ENCODE measurements at regions not wholly inside any gene's neighbourhood (a gene's known extent, or its start where the extent isn't known, plus 50 kb on each side); places are given as distances from the start of the nearest gene placed in this dataset.
"Not testable (repeated sequence)": the region's sequence is repeated elsewhere in the genome, so short reads cannot be mapped to it uniquely, and the experiment has no call there.

DNA sequence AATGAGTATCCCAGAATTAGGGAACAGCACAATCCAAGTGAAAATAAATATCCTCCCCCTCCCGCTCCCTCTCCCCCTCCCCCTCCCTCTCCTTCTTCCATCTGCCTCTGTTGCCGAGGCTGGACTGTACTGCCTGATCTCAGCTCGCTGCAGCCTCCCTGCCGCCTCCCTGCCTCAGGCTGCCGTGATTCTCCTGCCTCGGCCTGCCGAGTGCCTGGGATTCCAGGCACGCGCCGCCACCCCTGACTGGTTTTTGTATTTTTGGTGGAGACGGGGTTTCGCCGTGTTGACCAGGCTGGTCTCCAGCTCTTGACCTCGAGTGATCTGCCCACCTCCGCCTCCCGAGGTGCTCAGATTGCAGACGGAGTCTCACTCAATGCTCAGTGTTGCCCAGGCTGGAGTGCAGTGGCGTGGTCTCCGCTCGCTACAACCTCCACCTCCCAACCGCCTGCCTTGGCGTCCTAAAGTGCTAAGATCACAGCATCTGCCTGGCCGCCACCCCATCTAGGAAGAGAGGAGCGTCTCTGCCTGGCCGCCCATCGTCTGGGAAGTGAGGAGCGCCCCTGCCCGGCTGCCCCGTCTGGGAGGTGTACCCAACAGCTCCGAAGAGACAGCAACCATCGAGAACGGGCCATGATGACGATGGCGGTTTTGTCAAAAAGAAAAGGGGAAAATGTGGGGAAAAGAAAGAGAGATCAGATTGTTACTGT is 178.9 kb upstream of the IPO5 start:
- not testable (repeated sequence) for H3K4me1 ChIP-seq (ENCODE audit: insufficient read depth, low read length); H3K9ac ChIP-seq (ENCODE audit: low read depth, low read length); H3K9me3 ChIP-seq (ENCODE audit: control insufficient read depth, insufficient read depth, low read length); H3K36me3 ChIP-seq (ENCODE audit: insufficient read depth, low read length)

- H3K9me3 ChIP-seq (ENCODE audit: control insufficient read depth, insufficient read depth, low read length): peaks cover 3% of the 10 kb centered on the region; the same call in 1 of the 2 replicates
- no peaks in the 10 kb centered on the region for H3K4me1 ChIP-seq (ENCODE audit: insufficient read depth, low read length)
- H3K9ac ChIP-seq (ENCODE audit: low read depth, low read length): no peak overlapping the region
- H3K36me3 ChIP-seq (ENCODE audit: insufficient read depth, low read length): no peaks in the 10 kb centered on the region
Observed at GRCh38 chr13:97780486-97780885, 173.0 kb upstream of the IPO5 start.

GRCh38 chr13:97781891-97782305 is 171.6 kb upstream of the IPO5 start:
- no peaks in the 10 kb centered on the region for H3K36me3 ChIP-seq (ENCODE audit: insufficient read depth, low read length)
- H3K4me1 ChIP-seq (ENCODE audit: insufficient read depth, low read length): no peaks in the 10 kb centered on the region
- H3K9me3 ChIP-seq (ENCODE audit: control insufficient read depth, insufficient read depth, low read length): peaks cover 3% of the 10 kb centered on the region; the same call in 1 of the 2 replicates
- H3K9ac ChIP-seq (ENCODE audit: low read depth, low read length): no peak overlapping the region

DNA sequence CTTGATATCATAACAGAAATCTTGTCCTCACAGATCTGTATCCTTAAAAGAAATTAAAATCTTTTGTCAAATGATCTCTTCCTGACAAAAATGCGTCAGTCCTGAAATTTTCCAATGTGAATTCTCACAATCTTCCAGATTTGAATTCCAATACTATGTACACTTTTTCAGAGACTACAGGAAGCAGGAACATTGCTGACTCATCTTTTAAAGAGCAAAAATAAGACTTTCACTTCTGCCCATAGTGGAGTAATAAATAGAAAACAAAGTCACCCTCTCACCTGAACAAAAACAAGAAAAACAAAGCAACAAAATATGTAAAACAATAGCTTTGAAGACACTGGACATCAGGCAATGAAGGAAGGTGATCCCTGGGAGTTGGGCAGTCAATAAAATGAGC is 167.0 kb upstream of the IPO5 start:
- Histone ChIP-seq H3K36me3 (ENCODE audit: insufficient read depth, low read length) (no peaks in the 10 kb centered on the region), H3K9ac (ENCODE audit: low read depth, low read length) (no peak overlapping the region), H3K4me1 (ENCODE audit: insufficient read depth, low read length) (no peaks in the 10 kb centered on the region), H3K9me3 (ENCODE audit: control insufficient read depth, insufficient read depth, low read length) (peaks cover 3% of the 10 kb centered on the region; the same call in 1 of the 2 replicates)

DNA sequence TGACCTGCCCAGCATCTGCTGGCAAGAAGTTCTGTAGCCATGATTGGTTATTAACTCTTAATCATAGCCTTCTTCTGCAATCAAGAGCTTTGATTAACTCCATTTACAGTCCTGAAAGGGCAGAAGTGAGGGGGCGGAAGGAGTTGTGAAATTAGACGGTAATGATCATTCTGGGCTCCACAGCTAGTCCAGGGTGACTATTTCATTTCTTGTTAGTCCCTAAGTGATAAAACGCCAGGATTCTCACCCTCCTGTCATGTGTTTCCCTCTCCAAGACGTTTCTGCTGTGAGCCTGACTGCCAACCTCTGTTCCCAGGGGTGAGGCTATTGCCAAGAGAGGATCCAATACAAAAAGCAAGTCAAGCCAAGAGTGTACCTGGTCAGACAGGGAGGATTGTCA is 155.9 kb upstream of the IPO5 start:
- no peaks in the 10 kb centered on the region for H3K36me3 ChIP-seq (ENCODE audit: insufficient read depth, low read length)
- H3K9me3 ChIP-seq (ENCODE audit: control insufficient read depth, insufficient read depth, low read length): peaks cover 3% of the 10 kb centered on the region; the same call in 1 of the 2 replicates
- H3K9ac ChIP-seq (ENCODE audit: low read depth, low read length): no peak overlapping the region
- H3K4me1 ChIP-seq (ENCODE audit: insufficient read depth, low read length): no peaks in the 10 kb centered on the region

- Histone ChIP-seq H3K36me3 (ENCODE audit: insufficient read depth, low read length) (no peaks in the 10 kb centered on the region), H3K9me3 (ENCODE audit: control insufficient read depth, insufficient read depth, low read length) (peaks cover 3% of the 10 kb centered on the region; the same call in 1 of the 2 replicates), H3K4me1 (ENCODE audit: insufficient read depth, low read length) (no peaks in the 10 kb centered on the region), H3K9ac (ENCODE audit: low read depth, low read length) (no peak overlapping the region)
Observed at GRCh38 chr13:97798171-97798821, 155.2 kb upstream of the IPO5 start.

DNA sequence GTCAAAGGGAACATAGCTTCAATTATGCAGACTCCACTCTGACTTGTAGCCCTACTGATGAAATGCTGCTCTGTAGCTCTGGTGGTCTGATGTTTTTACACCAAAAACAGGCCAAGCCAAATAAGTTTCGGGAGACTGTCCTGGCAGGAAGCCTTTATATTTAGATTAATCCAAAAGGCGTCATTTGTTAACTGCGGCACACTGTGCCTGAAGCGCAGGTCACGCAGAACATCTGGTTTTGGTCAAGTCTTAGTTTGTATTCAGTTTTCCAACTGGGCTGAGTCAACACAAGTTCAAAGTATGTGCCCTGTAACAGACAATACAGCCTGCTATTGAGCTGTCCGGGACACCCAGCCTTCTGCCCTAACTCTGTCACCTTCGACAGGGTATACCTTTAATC is 154.6 kb upstream of the IPO5 start:
- H3K36me3 ChIP-seq (ENCODE audit: insufficient read depth, low read length): no peaks in the 10 kb centered on the region
- H3K9ac ChIP-seq (ENCODE audit: low read depth, low read length): no peak overlapping the region
- no peaks in the 10 kb centered on the region; the same call in 1 of the 2 replicates for H3K9me3 ChIP-seq (ENCODE audit: control insufficient read depth, insufficient read depth, low read length)
- H3K4me1 ChIP-seq (ENCODE audit: insufficient read depth, low read length): no peaks in the 10 kb centered on the region

DNA sequence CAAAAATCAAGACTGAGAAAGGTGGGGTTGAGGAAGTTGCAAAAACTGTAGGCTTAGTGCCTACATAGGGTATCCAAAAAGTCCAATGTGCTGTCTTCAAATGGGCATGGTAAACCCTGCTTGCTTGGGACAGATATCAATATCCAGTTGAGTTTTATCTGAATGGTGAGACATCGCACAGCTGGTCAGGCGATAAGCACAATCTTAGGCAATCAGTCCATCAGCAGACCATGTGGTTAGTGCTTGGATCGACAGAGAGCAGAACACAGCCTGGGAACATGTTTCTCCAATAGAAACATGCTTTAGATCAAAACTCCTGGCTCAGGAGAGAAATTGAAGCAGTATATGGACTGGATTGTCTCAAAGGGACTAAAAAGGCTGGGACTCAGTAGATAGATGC is 151.3 kb upstream of the IPO5 start:
- Histone ChIP-seq H3K9me3 (ENCODE audit: control insufficient read depth, insufficient read depth, low read length) (no peaks in the 10 kb centered on the region; the same call in 1 of the 2 replicates), H3K4me1 (ENCODE audit: insufficient read depth, low read length) (no peaks in the 10 kb centered on the region), H3K36me3 (ENCODE audit: insufficient read depth, low read length) (no peaks in the 10 kb centered on the region), H3K9ac (ENCODE audit: low read depth, low read length) (no peak overlapping the region)

GRCh38 chr13:97809576-97809975 is 143.9 kb upstream of the IPO5 start:
- Histone ChIP-seq H3K4me1 (ENCODE audit: insufficient read depth, low read length) (no peaks in the 10 kb centered on the region), H3K36me3 (ENCODE audit: insufficient read depth, low read length) (no peaks in the 10 kb centered on the region), H3K9me3 (ENCODE audit: control insufficient read depth, insufficient read depth, low read length) (no peaks in the 10 kb centered on the region), H3K9ac (ENCODE audit: low read depth, low read length) (no peak overlapping the region)

GRCh38 chr13:97810152-97810551 is 143.3 kb upstream of the IPO5 start:
- H3K9me3 ChIP-seq (ENCODE audit: control insufficient read depth, insufficient read depth, low read length): no peaks in the 10 kb centered on the region
- no peak overlapping the region for H3K9ac ChIP-seq (ENCODE audit: low read depth, low read length)
- no peaks in the 10 kb centered on the region for H3K4me1 ChIP-seq (ENCODE audit: insufficient read depth, low read length)
- no peaks in the 10 kb centered on the region for H3K36me3 ChIP-seq (ENCODE audit: insufficient read depth, low read length)

DNA sequence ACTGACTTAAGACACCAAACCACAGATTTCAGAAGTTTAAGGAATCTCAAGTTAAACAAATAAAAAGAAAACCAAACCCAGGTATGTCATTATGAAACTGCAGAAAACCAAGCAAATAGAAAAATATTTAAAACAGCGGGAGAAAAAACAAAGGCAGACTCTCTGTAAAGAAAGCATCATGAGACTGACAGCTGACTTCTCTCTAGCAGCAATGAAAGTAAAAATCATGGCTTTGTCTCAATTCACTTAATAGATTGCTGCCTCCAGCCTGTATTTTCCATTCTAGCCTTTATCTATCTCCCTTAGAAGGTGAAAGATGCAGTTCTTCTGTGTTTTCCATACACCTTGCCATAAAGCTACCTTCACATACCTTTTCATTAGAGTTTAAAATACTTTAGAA is 131.1 kb upstream of the IPO5 start:
- Histone ChIP-seq H3K9ac (ENCODE audit: low read depth, low read length) (no peak overlapping the region), H3K9me3 (ENCODE audit: control insufficient read depth, insufficient read depth, low read length) (no peaks in the 10 kb centered on the region), H3K4me1 (ENCODE audit: insufficient read depth, low read length) (no peaks in the 10 kb centered on the region), H3K36me3 (ENCODE audit: insufficient read depth, low read length) (no peaks in the 10 kb centered on the region)

DNA sequence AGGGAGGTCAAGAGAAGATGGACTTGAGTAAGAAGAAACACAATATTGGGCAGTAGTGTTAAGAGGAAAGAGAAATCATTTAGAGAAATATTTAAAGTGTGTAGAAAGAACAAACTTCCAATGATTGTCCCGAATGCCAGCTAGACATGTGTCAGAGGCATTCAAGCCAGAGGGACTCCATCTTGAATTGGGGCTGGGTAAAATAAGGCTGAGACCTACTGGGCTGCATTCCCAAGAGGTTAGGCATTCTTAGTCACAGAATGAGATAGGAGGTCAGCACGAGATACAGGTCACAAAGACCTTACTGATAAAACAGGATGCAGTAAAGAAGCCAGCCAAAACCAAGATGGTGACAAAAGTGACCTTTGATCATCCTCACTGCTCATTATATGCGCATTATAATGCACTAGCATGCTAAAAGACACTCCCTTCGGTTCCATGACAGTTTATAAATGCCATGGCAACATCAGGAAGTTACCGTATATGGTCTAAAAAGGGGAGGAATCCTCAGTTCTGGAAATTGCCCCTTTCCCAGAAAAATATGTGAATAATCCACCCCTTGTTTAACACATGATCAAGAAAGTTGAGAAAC is 127.0 kb upstream of the IPO5 start:
- Histone ChIP-seq H3K4me1 (ENCODE audit: insufficient read depth, low read length) (no peaks in the 10 kb centered on the region), H3K9me3 (ENCODE audit: control insufficient read depth, insufficient read depth, low read length) (no peaks in the 10 kb centered on the region), H3K36me3 (ENCODE audit: insufficient read depth, low read length) (no peaks in the 10 kb centered on the region), H3K9ac (ENCODE audit: low read depth, low read length) (no peak overlapping the region)

- H3K9ac ChIP-seq (ENCODE audit: low read depth, low read length): no peak overlapping the region
- 0 out of 2 replicates have a peak, but pooled peaks cover 2% of the 10 kb centered on the region for H3K9me3 ChIP-seq (ENCODE audit: control insufficient read depth, insufficient read depth, low read length)
- no peaks in the 10 kb centered on the region for H3K4me1 ChIP-seq (ENCODE audit: insufficient read depth, low read length)
- H3K36me3 ChIP-seq (ENCODE audit: insufficient read depth, low read length): no peaks in the 10 kb centered on the region
Observed at GRCh38 chr13:97834250-97834649, 119.2 kb upstream of the IPO5 start.

- H3K9me3 ChIP-seq (ENCODE audit: control insufficient read depth, insufficient read depth, low read length): no peaks in the 10 kb centered on the region
- no peaks in the 10 kb centered on the region for H3K36me3 ChIP-seq (ENCODE audit: insufficient read depth, low read length)
- H3K9ac ChIP-seq (ENCODE audit: low read depth, low read length): no peak overlapping the region
- H3K4me1 ChIP-seq (ENCODE audit: insufficient read depth, low read length): no peaks in the 10 kb centered on the region
Observed at GRCh38 chr13:97843189-97843588, 110.3 kb upstream of the IPO5 start.

DNA sequence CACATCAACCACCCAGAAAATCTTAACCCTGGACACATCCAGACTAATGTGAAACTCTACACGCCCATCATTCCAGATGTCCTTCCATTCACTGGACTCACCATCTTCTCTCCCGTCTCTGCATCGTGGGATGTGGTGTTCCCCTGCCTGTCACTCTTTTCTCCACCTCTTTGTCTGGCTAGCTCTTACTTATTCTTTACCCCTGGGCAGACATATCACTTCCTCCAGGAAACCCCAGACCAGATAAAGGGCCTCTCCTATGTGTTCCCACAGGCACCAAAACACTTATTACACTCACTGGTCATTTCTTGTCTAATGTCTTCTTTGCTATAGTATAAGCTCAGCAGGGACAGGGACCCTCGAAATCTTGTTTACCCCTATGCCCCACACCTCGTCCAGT is 109.3 kb upstream of the IPO5 start:
- Histone ChIP-seq H3K4me1 (ENCODE audit: insufficient read depth, low read length) (no peaks in the 10 kb centered on the region), H3K9ac (ENCODE audit: low read depth, low read length) (no peak overlapping the region), H3K36me3 (ENCODE audit: insufficient read depth, low read length) (no peaks in the 10 kb centered on the region), H3K9me3 (ENCODE audit: control insufficient read depth, insufficient read depth, low read length) (no peaks in the 10 kb centered on the region)
